Loucy (cell line): ENCODE measurements at regions not wholly inside any gene's neighbourhood (a gene's known extent, or its start where the extent isn't known, plus 50 kb on each side); places are given as distances from the start of the nearest gene placed in this dataset.
"Not testable (repeated sequence)": the region's sequence is repeated elsewhere in the genome, so short reads cannot be mapped to it uniquely, and the experiment has no call there.

Source experiments
- EZH2phosphoT487 ChIP-seq: fragments of 200-600 bp; IDR thresholded peaks from 2 replicates; pipeline ENCODE4 v1.6.1; 2018; ENCODE audit warnings: antibody characterized with exemption, mild to moderate bottlenecking, moderate library complexity, borderline replicate concordance
- TF ChIP-seq, protein P1 (sequence below): fragments of 200-600 bp; sonication (generic); conservative IDR thresholded peaks from 2 replicates; pipeline ENCODE4 v1.5.1; 2014; ENCODE audit warnings: mild to moderate bottlenecking, antibody characterized with exemption, low read length

DNA sequence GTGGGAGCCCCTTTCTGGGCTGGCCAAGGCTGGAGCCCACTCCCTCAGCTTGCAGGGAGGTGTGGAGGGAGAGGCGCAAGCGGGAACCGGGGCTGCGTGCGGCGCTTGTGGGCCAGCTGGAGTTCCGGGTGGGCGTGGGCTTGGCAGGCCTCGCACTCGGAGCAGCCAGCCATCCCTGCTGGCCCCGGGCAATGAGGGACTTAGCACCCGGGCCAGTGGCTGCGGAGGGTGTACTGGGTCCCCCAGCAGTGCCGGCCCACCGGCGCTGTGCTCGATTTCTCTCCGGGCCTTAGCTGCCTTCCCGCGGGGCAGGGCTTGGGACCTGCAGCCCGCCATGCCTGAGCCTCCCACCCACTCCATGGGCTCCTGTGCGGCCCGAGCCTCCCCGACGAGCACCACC, 207.7 kb downstream of the EBLN2 start:
- TF ChIP-seq, protein P1, sequence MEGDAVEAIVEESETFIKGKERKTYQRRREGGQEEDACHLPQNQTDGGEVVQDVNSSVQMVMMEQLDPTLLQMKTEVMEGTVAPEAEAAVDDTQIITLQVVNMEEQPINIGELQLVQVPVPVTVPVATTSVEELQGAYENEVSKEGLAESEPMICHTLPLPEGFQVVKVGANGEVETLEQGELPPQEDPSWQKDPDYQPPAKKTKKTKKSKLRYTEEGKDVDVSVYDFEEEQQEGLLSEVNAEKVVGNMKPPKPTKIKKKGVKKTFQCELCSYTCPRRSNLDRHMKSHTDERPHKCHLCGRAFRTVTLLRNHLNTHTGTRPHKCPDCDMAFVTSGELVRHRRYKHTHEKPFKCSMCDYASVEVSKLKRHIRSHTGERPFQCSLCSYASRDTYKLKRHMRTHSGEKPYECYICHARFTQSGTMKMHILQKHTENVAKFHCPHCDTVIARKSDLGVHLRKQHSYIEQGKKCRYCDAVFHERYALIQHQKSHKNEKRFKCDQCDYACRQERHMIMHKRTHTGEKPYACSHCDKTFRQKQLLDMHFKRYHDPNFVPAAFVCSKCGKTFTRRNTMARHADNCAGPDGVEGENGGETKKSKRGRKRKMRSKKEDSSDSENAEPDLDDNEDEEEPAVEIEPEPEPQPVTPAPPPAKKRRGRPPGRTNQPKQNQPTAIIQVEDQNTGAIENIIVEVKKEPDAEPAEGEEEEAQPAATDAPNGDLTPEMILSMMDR: not testable (repeated sequence)
- not testable (repeated sequence) for TF ChIP-seq EZH2phosphoT487
